Esophagus mucosa (tissue), 1 donor: ENCODE measurements at regions not wholly inside any gene's neighbourhood (a gene's known extent, or its start where the extent isn't known, plus 50 kb on each side); places are given as distances from the start of the nearest gene placed in this dataset.

Experiments
- ATAC-seq: fragments of 200-7000 bp; cut with Tn5 transposase; one replicate; pipeline ENCODE4 v1.9.1; 2020
- donor health status: DM: yes; HTN: yes; CAD: no.

DNA sequence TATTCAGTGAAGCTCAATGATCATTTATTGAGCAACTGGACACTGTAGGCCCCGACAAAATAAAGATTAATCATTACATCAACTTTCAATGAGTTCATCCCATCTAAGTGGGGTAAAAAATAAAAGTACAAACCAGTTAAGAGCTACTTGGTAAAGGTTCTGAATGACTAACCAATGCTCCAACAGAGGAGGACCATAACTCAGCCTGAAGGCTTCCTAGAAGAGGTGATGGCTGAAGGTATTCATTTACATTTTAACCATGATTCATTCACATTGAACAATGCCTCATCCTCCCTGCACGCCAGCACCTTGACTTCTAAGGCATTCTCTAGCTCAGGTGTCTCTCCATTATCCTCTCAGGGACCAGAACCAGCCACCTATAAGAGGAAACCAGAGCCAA lies 201.4 kb downstream of the ZNF462 start:
- no peak for ATAC-seq

DNA sequence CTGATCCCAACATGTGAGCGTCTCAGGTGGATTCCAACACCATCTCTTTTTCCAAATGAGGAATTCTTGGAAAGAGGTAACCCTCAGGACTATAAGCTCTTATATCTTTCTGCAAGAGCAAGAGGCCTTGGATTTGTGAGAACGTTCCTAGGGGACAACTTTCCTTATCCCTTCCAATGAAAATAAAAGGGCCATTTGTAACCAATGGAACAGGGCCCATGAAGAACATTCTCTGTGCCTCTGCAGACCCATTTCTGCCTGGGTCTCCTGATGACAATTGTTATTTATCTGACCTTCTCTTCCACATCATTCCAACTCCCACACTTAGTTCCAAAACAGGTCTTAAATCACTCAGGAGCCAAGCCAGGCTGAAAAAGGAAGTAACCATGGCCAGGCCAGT lies 202.6 kb downstream of the ZNF462 start:
- no peak for ATAC-seq

DNA sequence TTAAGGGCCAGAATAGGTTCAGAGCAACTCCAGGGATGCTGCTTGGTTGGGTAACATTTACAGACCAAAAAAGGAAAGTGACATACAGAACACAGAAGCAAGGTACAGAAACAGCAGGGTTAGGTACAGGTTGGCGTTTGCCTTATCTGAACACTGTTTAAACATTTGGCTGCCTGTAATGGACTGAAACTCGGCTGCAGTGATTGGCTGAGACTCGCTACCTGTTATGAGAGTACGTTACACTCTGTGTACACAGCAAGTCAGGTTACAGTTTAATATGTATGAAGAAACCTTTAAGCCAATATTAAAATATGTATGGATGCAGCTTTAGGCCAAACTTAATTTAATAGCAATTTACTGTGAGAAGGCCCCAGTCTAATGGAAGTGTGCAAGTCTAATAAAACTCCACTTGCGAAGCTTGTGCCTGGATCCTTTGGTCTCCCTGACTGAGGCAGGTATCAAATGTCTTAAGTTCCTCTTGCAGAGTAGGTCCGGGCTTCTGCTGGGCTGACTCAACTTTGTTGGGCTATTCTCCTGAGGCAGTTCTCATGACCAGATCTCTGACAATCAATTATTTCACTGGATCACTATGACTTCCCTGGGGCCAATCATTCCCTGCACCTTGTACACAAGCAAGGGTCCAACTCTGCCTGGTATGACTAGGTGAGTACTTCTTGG lies 204.9 kb downstream of the ZNF462 start:
- no peak for ATAC-seq

DNA sequence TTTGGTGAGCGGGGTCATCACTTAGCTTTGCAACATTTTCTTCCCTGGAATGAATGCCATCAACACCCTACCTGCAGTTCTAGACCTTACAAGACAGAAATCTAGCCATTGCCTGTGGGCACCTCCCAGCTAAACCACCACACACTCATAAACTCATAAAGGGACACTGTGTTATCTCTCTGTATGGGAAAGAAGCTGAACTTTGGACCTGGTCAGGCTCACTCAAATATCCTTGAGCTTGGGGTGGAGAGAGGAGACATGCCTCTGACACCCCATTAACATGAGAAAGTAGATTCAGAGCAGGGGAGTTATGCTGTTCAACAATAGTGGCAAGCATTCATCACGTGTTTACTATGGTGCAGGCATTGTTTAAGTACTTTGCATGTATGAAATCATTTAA lies 205.6 kb downstream of the ZNF462 start:
- no peak for ATAC-seq

DNA sequence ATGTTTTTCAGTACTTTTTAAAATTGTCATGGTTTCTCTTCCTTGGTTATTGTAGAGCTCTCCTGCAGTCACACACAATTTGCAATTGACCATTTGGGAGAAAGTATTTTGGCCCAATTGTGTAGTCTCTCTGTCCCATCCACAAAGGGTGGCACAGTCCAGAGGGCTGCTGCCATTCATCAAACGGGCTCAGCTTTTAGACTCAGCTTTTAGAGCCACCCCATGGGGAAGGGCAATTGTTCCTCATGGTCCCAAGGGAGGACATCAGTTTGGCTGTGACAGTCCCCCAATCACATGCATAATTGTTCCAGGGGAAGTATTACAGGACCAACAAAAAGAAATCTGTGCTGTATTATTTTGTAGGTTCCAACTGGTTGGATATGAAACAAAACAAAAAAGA lies 207.6 kb downstream of the ZNF462 start:
- ATAC-seq: no peak

DNA sequence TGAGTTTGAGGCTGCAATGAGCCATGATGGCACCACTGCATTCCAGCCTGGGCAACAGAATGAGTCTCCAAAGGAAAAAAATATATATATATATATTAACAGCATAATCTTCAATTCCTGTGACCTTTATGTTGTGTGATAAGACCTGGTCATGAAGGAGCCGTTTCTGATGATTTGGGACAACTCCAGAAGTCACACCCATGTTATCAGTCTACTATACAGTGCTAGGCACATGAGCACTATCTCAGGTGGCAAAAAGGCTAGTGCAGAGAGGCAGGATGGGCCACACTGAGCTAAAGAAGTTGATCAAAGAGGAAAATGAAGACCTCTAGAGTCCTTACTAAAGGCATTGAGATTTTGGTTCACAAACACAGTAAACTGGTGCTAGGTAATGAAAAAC lies 205.0 kb upstream of the RAD23B start:
- no peak for ATAC-seq

DNA sequence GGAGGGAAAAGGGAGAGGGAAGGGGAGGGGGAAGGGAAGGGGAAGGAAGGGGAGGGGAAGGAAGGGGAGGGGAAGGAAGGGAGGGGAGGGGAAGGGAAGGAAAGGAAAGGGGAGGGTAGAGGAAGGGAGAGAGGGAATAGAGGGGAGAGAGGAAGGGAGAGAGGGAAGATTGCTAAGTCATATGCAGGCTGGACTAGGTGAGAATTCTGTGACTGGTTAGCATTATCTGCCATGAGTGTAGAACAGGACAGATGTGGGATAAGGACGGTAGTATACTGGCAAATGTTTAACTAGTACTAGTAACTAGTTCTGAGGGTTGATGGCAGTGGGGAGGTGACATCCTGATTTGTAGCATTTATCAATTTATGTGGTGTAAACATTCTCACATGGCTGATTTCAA lies 203.5 kb upstream of the RAD23B start:
- ATAC-seq: no peak

DNA sequence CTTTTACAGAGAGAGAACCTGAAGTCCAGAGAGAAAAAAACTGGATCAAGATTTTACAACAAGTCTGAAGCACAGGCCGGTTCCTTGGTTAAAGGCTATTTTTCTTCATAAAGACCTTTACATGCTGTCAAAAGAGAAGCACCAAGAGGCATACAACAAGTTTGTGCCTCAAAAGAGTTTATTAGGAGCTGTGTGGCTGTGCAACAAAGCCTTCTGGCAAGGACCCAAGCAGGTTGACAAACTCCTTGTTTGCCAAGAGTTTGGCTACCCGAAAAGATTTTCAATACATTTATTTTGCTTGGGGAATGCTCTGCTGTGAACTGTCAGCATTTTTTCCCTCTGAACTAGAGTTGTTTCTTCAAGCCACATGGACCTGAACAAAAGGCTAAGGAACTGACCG lies 202.9 kb upstream of the RAD23B start:
- no peak for ATAC-seq

DNA sequence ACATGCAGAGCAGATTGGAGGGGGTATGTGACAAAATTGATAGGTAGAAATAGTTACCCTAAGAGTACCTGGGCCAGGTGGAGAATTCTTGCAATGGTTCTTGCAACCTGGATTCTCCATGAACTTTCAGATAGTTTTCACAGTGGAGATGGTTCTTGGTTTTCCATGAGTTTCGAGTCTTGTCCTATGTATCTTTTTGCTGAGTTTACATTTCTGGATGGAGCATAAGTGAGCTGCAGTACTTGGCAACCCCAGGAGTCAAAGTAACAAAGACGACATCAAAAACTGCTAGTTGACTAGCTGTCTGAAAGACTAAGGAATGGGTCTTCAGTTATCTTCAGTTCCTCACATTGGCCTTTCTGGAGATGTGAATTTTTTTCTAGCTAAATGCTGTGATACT lies 196.6 kb upstream of the RAD23B start:
- ATAC-seq: no peak

DNA sequence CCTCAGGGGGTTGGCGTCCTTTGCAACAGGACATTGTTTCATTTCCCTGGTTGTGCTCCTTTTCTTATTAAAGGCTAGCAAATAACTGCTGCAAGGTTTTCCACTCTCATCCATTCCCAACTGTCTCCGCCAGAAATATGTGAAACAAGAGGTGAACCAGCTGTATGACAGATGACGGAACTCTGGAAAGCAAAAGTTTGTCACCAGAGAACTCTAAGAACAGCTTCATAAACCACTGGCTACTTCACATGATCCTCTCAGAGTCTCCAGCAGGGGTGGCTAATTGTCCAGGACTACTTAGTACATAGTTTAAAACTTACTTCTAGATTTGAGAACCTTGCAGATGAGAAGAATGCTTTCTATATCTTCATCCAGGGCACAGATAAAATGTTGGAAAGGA lies 195.9 kb upstream of the RAD23B start:
- no peak for ATAC-seq

DNA sequence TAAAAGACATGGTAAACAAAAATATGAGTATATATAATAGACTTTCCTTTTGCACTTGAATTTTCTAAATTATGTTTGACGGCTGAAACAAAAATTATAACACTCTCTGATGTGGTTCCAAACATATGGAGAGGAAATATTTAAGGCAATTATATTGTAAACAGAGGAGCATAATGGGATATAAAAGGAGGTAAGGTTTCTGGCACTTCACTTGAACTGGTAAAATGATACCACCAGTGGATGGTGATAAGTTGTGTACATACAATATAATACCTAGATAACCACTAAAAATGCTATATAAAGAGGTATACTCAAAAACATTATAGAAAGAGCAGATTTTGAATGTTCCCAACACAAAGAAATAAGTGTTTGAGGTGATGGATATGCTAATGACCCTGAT lies 192.9 kb upstream of the RAD23B start:
- no peak for ATAC-seq

DNA sequence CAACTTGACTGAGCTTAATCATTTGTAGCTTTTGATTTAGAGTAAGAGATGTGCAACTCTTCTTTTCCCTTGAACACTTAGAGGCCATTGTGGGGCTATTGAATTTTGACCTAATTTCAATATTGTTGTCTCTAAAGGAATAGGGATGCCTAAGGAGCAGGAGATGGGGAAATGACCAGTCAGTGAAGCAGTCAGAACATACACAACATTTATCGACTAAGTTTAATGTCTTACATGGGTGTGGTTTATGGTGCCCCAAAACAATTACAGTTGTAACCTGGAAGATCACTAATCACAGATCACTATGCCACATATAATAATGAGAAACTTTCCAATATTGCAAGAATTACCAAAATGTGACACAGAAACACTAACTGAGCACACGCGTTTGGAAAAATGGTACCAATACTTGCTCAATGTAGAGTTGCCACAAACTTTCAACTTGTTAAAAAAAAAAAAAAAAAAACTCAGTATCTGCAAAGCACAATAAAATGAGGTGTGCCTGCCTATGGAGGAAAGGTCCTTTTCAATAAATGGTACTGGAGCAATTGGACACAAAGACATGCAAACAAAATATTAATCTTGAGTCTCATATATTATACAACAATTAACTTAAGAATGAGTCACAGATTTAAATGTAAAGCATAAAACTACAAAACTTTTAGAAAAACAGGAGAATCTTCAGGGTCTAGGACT lies 189.6 kb upstream of the RAD23B start:
- ATAC-seq: no peak

DNA sequence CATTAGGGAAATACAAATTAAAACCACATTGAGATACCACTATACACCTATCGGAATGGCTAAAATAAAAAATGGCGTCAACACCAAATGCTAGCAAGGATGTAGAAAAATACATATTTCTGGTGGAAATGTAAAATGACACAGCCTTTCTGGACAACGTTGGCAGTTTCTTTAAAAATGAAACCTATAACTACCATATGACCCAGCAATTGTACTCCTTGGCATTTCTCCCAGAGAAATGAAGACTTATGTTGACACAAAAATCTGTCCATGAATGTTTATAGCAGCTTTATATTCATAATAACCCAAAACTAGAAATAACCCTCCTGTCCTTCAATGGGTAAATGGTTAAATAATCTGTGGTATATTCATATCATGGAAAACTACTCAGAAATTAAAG lies 188.7 kb upstream of the RAD23B start:
- ATAC-seq: no peak

DNA sequence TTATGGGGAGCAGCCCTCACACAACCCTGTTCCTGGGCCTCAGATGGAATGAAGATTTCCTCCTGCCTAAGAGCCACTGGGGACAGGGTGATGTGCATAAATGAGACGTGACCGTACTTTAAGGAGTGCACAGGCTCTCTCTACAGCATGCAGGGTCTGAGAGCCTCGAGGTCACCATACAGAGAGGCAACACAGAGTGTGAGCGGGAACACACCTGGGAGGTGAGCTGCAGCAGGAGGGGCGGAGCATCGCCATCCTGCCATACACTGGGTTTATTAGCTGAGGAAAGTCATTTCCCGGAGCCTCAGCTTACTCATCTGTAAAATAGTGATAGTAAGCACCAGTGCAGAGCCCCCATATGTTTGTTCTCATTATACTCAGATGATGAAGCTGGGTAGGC lies 182.5 kb upstream of the RAD23B start:
- no peak for ATAC-seq

DNA sequence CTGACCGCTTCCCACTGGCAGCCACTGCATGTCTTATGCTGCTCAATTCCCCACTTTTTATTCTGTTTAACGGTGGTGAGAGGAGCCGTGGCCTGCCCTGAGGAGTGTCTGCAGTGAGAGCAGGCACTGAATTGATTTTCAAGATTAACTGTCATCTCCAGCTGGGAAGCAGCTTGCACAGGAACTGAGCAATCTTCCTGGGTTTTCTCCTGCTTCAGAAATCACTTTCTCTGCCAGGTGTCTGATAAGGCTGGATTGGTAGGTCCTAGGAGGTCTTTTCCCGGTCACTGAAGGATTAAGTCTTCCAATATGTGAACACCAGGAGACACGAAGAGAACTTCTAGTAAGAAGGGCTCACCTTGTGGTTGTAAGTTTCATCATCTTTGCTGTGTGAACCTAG lies 181.1 kb upstream of the RAD23B start:
- no peak for ATAC-seq

DNA sequence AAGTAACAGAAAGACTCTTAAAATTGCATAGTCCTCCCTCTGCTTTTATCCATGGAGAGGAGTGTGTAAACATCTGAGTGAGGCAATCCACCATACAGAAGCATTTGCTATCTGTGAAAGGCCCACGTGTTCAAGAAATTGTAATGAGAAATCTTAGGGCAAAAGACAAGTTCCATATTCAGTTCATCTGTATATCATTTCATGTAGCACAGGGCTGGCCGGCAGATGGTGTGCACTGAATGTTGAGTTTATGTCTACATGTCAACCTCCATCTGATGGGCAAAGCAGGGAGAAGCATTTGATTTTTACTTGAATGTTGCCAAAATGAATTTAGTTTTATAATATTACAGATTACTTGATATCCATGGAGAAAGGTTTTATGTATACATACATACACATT lies 179.5 kb upstream of the RAD23B start:
- no peak for ATAC-seq

DNA sequence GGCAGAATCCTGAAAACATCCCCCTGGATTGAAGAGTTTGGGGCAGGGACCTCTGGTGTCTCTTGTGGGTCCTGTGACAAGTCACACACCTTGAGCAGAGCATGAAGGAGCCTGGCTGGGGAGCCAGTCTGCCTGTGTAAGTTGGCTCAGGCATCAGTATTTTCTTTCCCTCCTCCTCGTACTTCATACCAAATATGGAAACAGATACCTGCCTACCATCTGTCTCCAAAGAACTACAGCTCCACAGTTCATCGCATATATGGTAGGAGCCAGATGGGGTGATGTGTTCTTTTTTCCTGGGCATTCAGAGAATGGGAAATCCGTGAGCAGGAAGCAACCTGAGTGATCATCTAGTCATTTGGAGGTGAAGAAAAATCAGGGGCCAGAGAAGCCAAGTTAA lies 177.3 kb upstream of the RAD23B start:
- no peak for ATAC-seq

DNA sequence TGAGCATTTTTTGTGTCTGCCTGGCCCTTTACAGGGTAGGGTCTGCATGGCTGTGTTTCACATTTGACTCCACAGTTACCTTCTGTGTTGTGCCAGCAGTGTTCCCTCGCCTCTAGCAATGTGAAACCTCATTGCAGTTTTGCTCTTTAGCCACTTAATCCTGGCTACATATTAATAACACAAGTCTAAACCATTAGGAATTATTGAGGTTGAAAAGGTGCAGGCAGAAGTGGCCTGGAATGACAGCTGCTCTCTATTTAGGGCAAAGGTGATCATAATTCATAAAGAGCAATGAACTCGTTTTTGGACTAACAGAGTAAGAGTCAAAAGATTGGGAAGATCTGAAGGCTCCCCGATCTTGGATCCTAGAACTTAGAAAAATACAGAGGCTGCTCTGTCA lies 176.7 kb upstream of the RAD23B start:
- no peak for ATAC-seq

DNA sequence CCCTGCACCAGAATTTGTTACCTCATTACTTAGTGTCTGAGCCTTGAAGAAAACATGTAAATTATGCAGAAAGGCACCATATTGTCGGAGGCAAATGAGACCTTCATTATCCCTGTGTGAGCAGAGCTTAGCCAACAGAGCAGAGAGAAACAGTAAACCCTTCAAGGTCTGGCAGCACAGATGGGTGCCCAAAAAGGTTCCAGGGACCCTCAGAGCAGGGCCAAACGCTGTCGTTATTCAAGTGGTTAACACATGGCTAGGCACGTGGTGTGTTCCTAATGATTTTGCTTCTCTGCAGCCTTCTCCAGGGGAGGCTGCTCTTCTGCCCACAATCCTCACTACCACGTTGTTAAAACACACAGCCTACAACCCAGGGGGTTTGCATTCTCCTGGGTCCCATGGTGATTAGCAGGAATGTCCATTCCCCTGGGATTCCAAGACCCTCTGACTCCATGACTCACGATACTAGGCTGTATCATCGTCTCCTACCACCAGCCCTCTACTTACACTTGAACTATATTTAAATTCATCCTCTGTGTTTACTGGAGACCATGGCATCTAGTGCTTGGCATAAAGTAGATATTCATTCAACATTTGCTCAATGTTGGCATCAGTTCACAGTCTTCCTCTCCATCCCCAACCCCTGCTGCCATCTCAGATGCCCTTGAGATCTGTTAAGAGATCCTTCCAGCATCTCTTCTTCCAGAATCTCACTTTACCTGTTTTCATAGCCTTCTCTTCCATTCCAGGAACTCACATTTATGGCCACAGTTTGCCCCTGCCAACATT lies 174.5 kb upstream of the RAD23B start:
- ATAC-seq: no peak

DNA sequence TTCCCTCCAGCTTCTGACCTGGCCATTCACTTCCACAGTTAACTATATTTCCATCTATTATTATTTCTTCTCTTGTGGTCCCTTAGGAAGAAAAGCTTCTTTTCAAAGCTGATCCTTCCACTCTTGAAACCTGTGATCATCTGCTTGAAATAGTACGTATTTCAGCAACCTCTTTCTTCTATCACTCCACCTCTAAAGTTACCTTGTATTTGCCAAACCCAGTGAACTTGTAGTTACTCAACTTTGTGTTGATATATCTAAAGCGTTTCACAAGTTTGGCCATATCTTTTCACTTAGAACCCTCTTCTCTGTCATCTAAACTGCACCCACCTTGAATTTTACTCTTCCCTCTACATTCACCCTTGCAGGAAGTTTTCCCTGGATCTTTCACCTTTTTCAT lies 173.8 kb upstream of the RAD23B start:
- no peak for ATAC-seq

DNA sequence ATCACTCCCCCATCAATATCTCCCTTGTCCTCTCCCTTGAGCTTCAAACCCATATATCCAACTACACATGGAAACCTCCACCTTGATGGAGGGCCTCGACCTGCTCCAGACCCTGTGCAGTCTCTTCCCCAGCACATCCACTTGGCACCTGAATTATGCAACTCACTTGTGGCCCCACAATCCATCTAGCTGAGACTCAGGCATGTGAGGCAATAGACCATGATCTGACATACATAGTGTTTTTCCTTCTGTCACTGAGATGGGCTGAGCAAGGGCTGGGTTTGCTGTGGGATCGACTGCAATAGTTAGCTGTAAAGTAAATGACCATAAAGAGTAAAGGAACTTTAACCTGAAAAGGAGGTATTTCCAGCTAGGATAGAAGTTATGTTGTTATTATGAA lies 172.9 kb upstream of the RAD23B start:
- ATAC-seq: no peak

DNA sequence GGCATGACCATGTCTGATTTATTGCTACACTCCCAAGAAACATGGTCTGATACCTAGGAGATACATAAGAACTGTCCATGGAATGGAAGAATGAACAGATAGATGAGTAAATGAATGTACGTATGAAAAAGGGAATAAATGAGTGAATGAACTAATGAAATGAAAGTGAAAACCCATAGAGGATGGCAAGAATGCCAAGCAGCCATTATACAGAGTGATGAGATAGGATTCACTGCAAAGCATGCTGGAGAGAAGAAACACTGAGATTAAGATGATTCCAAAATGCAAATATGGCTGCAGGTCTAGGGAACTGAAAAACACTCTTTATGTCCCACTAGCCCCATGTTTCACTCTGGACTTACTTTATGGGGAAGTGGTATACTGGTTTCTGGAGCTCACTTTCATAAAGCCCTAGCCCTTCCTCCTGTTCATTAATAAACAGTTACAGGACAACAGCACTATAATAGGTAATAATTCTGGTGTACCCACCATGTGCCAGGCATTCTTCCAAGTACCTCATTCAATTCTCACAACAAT lies 170.3 kb upstream of the RAD23B start:
- no peak for ATAC-seq

DNA sequence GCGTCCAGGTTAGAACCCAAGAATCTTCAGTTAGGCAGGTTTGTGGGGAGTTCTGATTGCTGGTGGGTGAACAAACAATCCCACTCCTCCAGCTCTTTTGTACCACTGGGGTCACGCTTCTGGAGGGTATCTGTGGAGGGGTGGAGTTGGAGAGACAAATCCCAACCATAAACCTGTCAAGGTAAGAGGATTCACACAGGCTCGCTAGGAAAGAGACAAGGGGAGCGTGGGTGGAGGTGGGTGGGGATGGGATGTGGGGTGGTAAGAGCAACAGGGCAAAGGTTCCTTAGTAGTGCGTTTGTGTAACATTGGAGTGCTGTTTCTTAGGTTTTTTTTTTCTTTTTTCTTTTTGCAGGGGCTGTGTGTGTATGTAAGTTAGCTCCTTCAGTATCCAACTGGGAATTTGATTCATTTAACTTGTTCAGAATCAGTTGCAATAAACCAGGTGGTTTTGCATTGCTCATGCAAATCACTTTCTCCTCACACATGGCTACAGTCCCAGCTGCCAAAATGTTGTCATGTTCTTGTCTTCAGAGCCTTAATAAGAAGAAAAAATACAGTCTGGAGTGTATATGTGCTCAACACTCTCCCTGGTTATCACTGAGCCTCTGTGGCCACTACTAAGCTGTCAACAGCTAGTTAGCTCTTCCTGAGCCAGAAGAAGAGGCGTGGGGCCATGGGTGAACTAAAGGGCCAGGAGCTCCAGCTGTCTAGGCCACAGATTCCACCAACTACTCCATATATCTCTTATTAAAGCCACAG lies 164.0 kb upstream of the RAD23B start:
- ATAC-seq: no peak
